Right lobe of liver (tissue), 4 donors: ENCODE measurements at regions not wholly inside any gene's neighbourhood (a gene's known extent, or its start where the extent isn't known, plus 50 kb on each side); places are given as distances from the start of the nearest gene placed in this dataset.

Experiments used
- POLR2A ChIP-seq: fragments of 450-650 bp; IDR thresholded peaks from one replicate; pipeline ENCODE4 v1.6.1; 2017; ENCODE audit warnings: antibody characterized with exemption, mild to moderate bottlenecking
- TF ChIP-seq, protein P1 (sequence below), 4 donors: fragments of 200-600 bp in 3 of 4; fragments of 450-650 bp in 1 of 4; IDR thresholded peaks; one replicate each; pipeline versions ENCODE4 v1.5.1 to v1.8.0; 2016 to 2022; ENCODE audit warnings: antibody characterized with exemption in 4 of 4, mild to moderate bottlenecking in 2 of 4
- donor health status: DM: no; HTN: no; CAD: no.
- donor health status: DM: no; HTN: no; CAD: no.
- donor health status: DM: no; HTN: yes; CAD: no.

DNA sequence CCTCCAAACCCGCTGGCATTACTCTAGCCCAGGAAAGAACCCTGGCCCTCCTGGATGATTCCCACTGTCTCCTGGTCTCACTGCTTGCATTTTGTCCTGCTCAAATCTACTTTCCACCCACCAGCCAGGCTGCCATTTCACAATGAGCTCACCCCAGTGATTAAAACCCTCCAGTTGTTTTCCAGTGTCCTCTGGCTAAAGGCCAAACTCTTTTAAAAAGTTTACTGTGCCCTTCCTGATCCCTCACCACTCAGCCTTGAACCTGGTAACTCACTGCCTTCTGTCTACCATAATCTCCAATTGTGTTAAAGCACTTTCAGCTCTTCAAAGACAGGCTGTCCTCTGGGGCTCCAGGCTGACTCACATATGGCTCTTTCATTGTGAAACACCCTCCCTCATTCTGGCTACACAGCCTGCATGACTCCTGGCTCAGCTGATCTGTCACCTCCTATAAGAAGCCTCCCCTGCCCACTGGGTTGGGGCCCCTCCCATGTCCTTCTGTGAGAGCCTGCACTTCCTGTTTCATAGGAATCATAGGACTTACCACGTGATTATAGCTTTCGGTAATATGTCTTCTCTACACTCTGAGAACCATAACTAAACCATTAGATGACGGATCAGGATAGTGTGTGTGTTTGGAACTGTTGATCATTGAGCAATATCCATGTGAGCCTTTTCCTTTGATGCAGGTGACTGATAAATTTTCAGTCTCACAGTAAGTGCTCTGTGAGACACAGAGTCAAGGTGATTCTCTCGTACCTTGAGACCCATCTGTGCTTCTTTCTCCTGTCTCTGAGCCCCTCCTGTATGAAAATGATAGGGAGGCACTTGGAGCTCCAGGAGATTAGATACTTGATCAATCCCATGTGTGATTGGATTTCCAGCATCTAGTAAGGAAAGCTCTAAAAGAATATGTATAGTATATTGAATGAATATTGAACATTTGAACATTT, 590.8 kb upstream of the ID2 start:
- TF ChIP-seq, protein P1, sequence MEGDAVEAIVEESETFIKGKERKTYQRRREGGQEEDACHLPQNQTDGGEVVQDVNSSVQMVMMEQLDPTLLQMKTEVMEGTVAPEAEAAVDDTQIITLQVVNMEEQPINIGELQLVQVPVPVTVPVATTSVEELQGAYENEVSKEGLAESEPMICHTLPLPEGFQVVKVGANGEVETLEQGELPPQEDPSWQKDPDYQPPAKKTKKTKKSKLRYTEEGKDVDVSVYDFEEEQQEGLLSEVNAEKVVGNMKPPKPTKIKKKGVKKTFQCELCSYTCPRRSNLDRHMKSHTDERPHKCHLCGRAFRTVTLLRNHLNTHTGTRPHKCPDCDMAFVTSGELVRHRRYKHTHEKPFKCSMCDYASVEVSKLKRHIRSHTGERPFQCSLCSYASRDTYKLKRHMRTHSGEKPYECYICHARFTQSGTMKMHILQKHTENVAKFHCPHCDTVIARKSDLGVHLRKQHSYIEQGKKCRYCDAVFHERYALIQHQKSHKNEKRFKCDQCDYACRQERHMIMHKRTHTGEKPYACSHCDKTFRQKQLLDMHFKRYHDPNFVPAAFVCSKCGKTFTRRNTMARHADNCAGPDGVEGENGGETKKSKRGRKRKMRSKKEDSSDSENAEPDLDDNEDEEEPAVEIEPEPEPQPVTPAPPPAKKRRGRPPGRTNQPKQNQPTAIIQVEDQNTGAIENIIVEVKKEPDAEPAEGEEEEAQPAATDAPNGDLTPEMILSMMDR (IDR thresholded peaks at IDR 0.05), result no peak
- TF ChIP-seq POLR2A, result no peak
